GM12892 (cell line): ENCODE measurements at regions not wholly inside any gene's neighbourhood (a gene's known extent, or its start where the extent isn't known, plus 50 kb on each side); places are given as distances from the start of the nearest gene placed in this dataset.

Source experiments
- POLR2A ChIP-seq: IDR thresholded peaks from 2 replicates; pipeline ENCODE4 v1.6.1; 2011; ENCODE audit warnings: low read depth, low read length, control low read depth
- POLR2AphosphoS5 ChIP-seq: IDR thresholded peaks from 2 replicates; pipeline ENCODE4 v1.6.1; 2011; ENCODE audit warnings: low read depth, low read length, control low read depth

GRCh38 chrX:45592101-45592500 lies 391.4 kb upstream of the DIPK2B start:
- TF ChIP-seq POLR2AphosphoS5 (no peak), POLR2A (no peak)
